Tibial artery (tissue), 4 donors: ENCODE measurements at regions not wholly inside any gene's neighbourhood (a gene's known extent, or its start where the extent isn't known, plus 50 kb on each side); places are given as distances from the start of the nearest gene placed in this dataset.

Source experiments
- DNase-seq, 2 donors: peaks; one replicate each; pipeline ENCODE4 v3.0.0-alpha.2; 2019
- H3K27ac ChIP-seq, 2 donors: fragments of 200-600 bp; sonication (generic) in 1 of 2; 1 replicate in 1 of 2; 2 replicates in 1 of 2; pipeline ENCODE4 v1.5.1; 2018 to 2019; ENCODE audit warnings: mild to moderate bottlenecking in 1 of 2
- H3K27me3 ChIP-seq, 2 donors: fragments of 200-600 bp; sonication (generic) in 1 of 2; one replicate each; pipeline versions ENCODE4 v1.5.1 to v1.6.0; 2016 to 2019
- H3K36me3 ChIP-seq, 3 donors: fragments of 200-600 bp; sonication (generic) in 2 of 3; one replicate each; pipeline ENCODE4 v1.5.1; 2016 to 2019; ENCODE audit warnings: mild to moderate bottlenecking in 2 of 3
- H3K4me1 ChIP-seq, 4 donors: fragments of 200-600 bp; sonication (generic) in 2 of 4; 1 replicate in 3 of 4; 2 replicates in 1 of 4; pipeline ENCODE4 v1.5.1; 2016 to 2019
- H3K4me3 ChIP-seq, 2 donors: fragments of 200-600 bp; sonication (generic) in 1 of 2; 1 replicate in 1 of 2; 2 replicates in 1 of 2; pipeline ENCODE4 v1.5.1; 2018 to 2019; ENCODE audit warnings: mild to moderate bottlenecking in 2 of 2
- H3K9me3 ChIP-seq, 3 donors: fragments of 200-600 bp; sonication (generic) in 1 of 3; one replicate each; pipeline ENCODE4 v1.5.1; 2016 to 2019
- CTCF ChIP-seq, 2 experiments: fragments of 200-600 bp in 1 of 2; fragments of 450-650 bp in 1 of 2; IDR thresholded peaks; one replicate each; pipeline ENCODE4 v1.5.1; 2017 to 2019; ENCODE audit warnings: antibody characterized with exemption in 2 of 2, mild to moderate bottlenecking in 1 of 2, moderate library complexity in 1 of 2
- intact Hi-C: fragments of 100-400 bp; cut with DNase I; formaldehyde crosslinking; loops from one replicate; pipeline ENCODE4 v1.15.0; 2023; ENCODE audit warnings: low total_unique reads

GRCh38 chr2:45211636-45212035 is 202.4 kb upstream of the SIX2 start:
- intact Hi-C loops, result no loop called here
- no peaks in the 10 kb centered on the region for H3K9me3 ChIP-seq
- no peaks in the 10 kb centered on the region for H3K36me3 ChIP-seq
- H3K4me3 ChIP-seq, result no peak overlapping the region
- no peak overlapping the region for H3K27ac ChIP-seq
- no peaks in the 10 kb centered on the region for H3K27me3 ChIP-seq
- TF ChIP-seq CTCF (IDR thresholded peaks at IDR 0.05), result no peak
- no peak for DNase-seq
- peaks cover 0 to 10% (median 3%) of the 10 kb centered on the region in 4 donors for H3K4me1 ChIP-seq

- no peaks in the 10 kb centered on the region for H3K36me3 ChIP-seq
- H3K9me3 ChIP-seq, result no peaks in the 10 kb centered on the region
- intact Hi-C loops, result no loop called here
- H3K4me1 ChIP-seq, result peaks cover 0 to 10% (median 3%) of the 10 kb centered on the region in 4 donors
- no peak for DNase-seq
- no peak overlapping the region for H3K4me3 ChIP-seq
- no peaks in the 10 kb centered on the region for H3K27me3 ChIP-seq
- H3K27ac ChIP-seq, result no peak overlapping the region
- no peak for TF ChIP-seq CTCF (IDR thresholded peaks at IDR 0.05)
Measured at GRCh38 chr2:45210462-45211195, 201.4 kb upstream of the SIX2 start.

- H3K9me3 ChIP-seq, result no peaks in the 10 kb centered on the region
- no peak overlapping the region for H3K27ac ChIP-seq
- DNase-seq, result no peak
- H3K36me3 ChIP-seq, result no peaks in the 10 kb centered on the region
- H3K27me3 ChIP-seq, result no peaks in the 10 kb centered on the region
- H3K4me3 ChIP-seq, result no peak overlapping the region
- intact Hi-C loops, result no loop called here
- H3K4me1 ChIP-seq, result peaks cover 0 to 10% (median 3%) of the 10 kb centered on the region in 4 donors
- TF ChIP-seq CTCF (IDR thresholded peaks at IDR 0.05), result no peak
Measured at GRCh38 chr2:45209875-45210274, 200.6 kb upstream of the SIX2 start.

GRCh38 chr2:45209302-45209701 is 200.1 kb upstream of the SIX2 start:
- no peaks in the 10 kb centered on the region for H3K9me3 ChIP-seq
- peaks cover 0 to 10% (median 3%) of the 10 kb centered on the region in 4 donors for H3K4me1 ChIP-seq
- no peaks in the 10 kb centered on the region for H3K27me3 ChIP-seq
- TF ChIP-seq CTCF (IDR thresholded peaks at IDR 0.05), result no peak
- DNase-seq, result no peak
- H3K27ac ChIP-seq, result no peak overlapping the region
- no peak overlapping the region for H3K4me3 ChIP-seq
- no peaks in the 10 kb centered on the region for H3K36me3 ChIP-seq
- intact Hi-C loops, result no loop called here

- no peaks in the 10 kb centered on the region for H3K4me1 ChIP-seq
Measured at GRCh38 chr2:45207101-45207500, 197.8 kb upstream of the SIX2 start.

More at GRCh38 chr2:45207101-45207500, 197.8 kb upstream of the SIX2 start:
- intact Hi-C loops, result no loop called here
- no peak for DNase-seq
- H3K4me3 ChIP-seq, result no peak overlapping the region
- H3K9me3 ChIP-seq, result peaks cover 0 to 4% (median 3%) of the 10 kb centered on the region in 3 donors
- no peaks in the 10 kb centered on the region for H3K36me3 ChIP-seq
- no peak for TF ChIP-seq CTCF (IDR thresholded peaks at IDR 0.05)
- no peaks in the 10 kb centered on the region for H3K27me3 ChIP-seq
- no peak overlapping the region for H3K27ac ChIP-seq
